HG02759 (cell line): ENCODE measurements at regions not wholly inside any gene's neighbourhood (a gene's known extent, or its start where the extent isn't known, plus 50 kb on each side); places are given as distances from the start of the nearest gene placed in this dataset.
"Not testable (repeated sequence)": the region's sequence is repeated elsewhere in the genome, so short reads cannot be mapped to it uniquely, and the experiment has no call there.

Experiments
- ATAC-seq: cut with Tn5 transposase; IDR thresholded peaks from one replicate; pipeline ENCODE4 v1.9.1; 2021; ENCODE audit warnings: mild to moderate bottlenecking, moderate library complexity; ENCODE audit not compliant: unreplicated experiment

GRCh38 chr2:357811-358210 is 69.9 kb upstream of the ALKAL2 start:
- ATAC-seq = no peak

- ATAC-seq = not testable (repeated sequence)
Measured at GRCh38 chr2:356304-356703, 68.4 kb upstream of the ALKAL2 start.

DNA sequence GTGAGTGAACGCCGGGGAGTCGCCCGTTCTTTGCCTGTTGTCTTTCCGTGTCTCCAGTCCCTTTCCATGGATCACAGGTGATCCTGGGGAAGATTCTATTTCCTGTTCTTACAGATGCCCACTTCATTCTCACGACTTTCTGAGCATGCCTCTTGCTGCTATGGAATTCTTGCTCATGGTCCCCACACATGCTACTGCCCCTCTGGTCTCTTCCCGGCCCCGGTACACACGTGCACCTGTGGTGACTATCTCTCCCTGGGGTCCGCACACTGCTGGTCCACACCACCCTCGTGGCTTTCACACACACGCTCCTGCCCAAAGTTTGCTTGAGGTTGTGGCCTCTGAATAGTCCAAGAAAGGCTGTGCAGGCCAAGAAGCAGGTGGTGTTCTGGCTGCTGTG is 67.9 kb upstream of the ALKAL2 start:
- ATAC-seq = no peak

- ATAC-seq = no peak
Measured at GRCh38 chr2:352696-353095, 64.8 kb upstream of the ALKAL2 start.

- ATAC-seq = no peak
Measured at GRCh38 chr2:349390-349789, 61.5 kb upstream of the ALKAL2 start.

- ATAC-seq = no peak
Measured at GRCh38 chr2:348361-348916, 60.5 kb upstream of the ALKAL2 start.

DNA sequence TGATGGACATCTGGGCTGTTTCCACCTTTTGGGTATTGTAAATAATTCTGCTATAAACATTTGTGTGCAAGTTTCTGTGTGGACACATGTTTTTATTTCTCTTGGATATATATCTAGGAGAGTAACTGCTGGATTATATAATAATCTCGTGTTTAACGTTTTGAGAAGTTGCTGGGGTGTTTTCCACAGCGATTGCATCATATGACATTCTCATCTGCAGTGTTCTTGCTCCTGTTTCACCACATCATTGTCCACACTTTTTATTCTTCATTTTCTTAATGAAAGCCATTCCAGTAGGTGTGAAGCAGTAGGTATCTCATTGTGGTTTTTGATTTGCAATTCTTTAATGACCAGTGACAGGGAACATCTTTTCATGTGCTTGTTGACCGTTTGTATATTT is 56.9 kb upstream of the ALKAL2 start:
- ATAC-seq = no peak

GRCh38 chr2:343355-343754 is 55.5 kb upstream of the ALKAL2 start:
- ATAC-seq = no peak

DNA sequence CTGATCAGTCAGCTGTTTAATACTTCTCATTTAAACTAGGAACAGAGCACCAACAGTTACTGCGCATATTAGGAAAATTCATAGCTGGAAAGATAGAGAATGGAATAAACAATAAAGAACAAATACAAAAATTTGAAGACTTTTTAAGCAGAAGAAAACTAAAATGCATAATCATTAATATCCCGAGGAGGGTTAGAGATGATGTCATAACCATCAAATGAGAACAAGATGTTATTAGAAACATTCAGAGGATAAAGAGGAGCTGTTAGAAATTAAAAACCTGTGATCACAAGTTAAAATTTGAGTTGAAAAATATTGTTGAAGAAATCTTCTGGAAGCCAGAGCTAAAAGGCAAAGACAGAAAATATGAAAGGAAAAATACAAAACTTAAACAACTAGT is 54.0 kb upstream of the ALKAL2 start:
- ATAC-seq = no peak

- no peak for ATAC-seq
Measured at GRCh38 chr2:341017-341542, 53.2 kb upstream of the ALKAL2 start.
